Hepatocyte (in vitro differentiated cells): ENCODE measurements at regions not wholly inside any gene's neighbourhood (a gene's known extent, or its start where the extent isn't known, plus 50 kb on each side); places are given as distances from the start of the nearest gene placed in this dataset.

ENCODE experiments used
- CTCF ChIP-seq: fragments of 200-600 bp; sonication (generic); IDR thresholded peaks from 2 replicates; pipeline ENCODE4 v1.5.1; 2016; ENCODE audit warnings: antibody characterized with exemption, mild to moderate bottlenecking; ENCODE audit not compliant: poor library complexity
- EZH2 ChIP-seq: fragments of 200-600 bp; sonication (generic); IDR thresholded peaks from 2 replicates; pipeline ENCODE4 v1.6.1; 2016; ENCODE audit warnings: antibody characterized with exemption, mild to moderate bottlenecking, borderline replicate concordance
- EZH2phosphoT487 ChIP-seq: fragments of 200-600 bp; sonication (generic); IDR thresholded peaks from one replicate; pipeline ENCODE4 v1.6.1; 2018; ENCODE audit warnings: antibody characterized with exemption, mild to moderate bottlenecking, low read depth, moderate library complexity; ENCODE audit not compliant: unreplicated experiment, severe bottlenecking

GRCh38 chr6:81906709-81907204 lies 154.3 kb upstream of the TENT5A start:
- TF ChIP-seq CTCF (no peak), EZH2 (no peak), EZH2phosphoT487 (no peak)
